GM12872 (cell line): ENCODE measurements at regions not wholly inside any gene's neighbourhood (a gene's known extent, or its start where the extent isn't known, plus 50 kb on each side); places are given as distances from the start of the nearest gene placed in this dataset.

Experiments used
- TF ChIP-seq, protein P1 (sequence below): IDR thresholded peaks from 3 replicates; pipeline ENCODE4 v1.5.1; 2011; ENCODE audit warnings: low read depth, mild to moderate bottlenecking, low read length, moderate library complexity; ENCODE audit not compliant: insufficient read depth

GRCh38 chr4:134883831-134884449 is 682.4 kb upstream of the PABPC4L start:
- TF ChIP-seq, protein P1, sequence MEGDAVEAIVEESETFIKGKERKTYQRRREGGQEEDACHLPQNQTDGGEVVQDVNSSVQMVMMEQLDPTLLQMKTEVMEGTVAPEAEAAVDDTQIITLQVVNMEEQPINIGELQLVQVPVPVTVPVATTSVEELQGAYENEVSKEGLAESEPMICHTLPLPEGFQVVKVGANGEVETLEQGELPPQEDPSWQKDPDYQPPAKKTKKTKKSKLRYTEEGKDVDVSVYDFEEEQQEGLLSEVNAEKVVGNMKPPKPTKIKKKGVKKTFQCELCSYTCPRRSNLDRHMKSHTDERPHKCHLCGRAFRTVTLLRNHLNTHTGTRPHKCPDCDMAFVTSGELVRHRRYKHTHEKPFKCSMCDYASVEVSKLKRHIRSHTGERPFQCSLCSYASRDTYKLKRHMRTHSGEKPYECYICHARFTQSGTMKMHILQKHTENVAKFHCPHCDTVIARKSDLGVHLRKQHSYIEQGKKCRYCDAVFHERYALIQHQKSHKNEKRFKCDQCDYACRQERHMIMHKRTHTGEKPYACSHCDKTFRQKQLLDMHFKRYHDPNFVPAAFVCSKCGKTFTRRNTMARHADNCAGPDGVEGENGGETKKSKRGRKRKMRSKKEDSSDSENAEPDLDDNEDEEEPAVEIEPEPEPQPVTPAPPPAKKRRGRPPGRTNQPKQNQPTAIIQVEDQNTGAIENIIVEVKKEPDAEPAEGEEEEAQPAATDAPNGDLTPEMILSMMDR, result no peak

- TF ChIP-seq, protein P1, result no peak
Measured at GRCh38 chr4:134879019-134879418, 677.4 kb upstream of the PABPC4L start.

DNA sequence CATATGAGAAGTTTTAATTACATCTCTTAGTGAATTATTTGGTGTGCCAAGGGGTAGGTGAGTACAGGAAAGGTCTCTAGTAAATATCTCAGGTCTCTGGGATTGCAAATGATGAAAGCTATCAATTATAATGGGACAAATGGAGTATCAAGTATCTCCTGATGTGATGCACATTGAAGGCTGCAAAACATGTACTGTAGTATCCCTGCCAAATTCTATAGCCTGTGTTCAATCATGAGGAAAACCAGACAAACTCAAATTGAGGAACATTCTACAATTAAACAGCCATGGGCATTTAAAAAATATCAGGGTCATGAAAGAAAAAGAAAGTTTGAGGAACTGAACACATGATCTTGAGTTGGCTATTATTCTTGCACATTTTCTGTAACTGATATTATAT is 665.4 kb upstream of the PABPC4L start:
- TF ChIP-seq, protein P1, result no peak

DNA sequence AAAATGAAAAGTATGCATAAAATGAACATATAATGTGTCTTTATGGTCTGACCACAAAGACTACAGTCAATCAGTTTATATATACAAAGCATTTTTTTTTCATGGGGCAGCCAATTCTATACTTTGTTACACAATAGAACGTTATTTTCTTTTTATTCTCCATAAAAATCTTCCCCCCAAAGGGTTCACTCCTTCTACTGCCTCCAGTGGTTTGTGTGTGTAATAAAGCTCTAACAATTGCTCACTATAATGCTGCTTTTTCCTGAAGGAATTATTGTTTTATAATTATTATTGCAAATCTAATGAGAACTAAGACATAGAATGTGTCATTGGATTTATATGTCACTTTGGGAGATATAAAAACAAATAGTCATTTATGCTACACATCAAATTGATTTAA is 664.1 kb upstream of the PABPC4L start:
- TF ChIP-seq, protein P1, result no peak

- TF ChIP-seq, protein P1, result no peak
Measured at GRCh38 chr4:134862116-134862515, 660.5 kb upstream of the PABPC4L start.

DNA sequence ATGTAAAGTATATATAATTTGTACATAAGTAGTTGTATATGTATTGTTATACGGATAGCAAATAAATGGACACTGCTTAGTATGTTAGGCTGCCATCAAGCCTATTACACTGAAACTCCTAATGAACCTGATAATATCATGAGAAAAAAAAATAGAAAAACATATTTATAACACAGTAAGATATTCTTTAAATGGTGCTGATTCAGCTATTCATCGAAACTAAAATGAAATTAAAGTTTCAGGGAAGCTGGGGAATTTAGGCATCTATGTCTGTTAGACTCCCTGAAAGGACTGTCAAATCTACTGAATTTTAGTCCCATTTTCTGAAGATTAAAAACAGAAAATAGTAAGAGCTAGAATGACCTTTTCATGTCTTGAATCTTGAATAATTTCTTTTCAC is 647.1 kb upstream of the PABPC4L start:
- TF ChIP-seq, protein P1, result no peak

GRCh38 chr4:134812611-134813010 is 611.0 kb upstream of the PABPC4L start:
- TF ChIP-seq, protein P1, result no peak
